Left renal cortex interstitium (tissue), 4 donors: ENCODE measurements at regions not wholly inside any gene's neighbourhood (a gene's known extent, or its start where the extent isn't known, plus 50 kb on each side); places are given as distances from the start of the nearest gene placed in this dataset.
"Not testable (repeated sequence)": the region's sequence is repeated elsewhere in the genome, so short reads cannot be mapped to it uniquely, and the experiment has no call there.

Experiments
- DNase-seq, 4 donors: peaks; one replicate each; pipeline ENCODE4 v3.0.0-alpha.2; 2013; ENCODE audit warnings: low read depth in 4 of 4, low spot score in 2 of 4, missing footprints in 1 of 4

GRCh38 chr9:21591221-21592062 lies 109.3 kb upstream of the IFNE start:
- no peak for DNase-seq

GRCh38 chr9:21592063-21592338 lies 109.9 kb upstream of the IFNE start:
- DNase-seq = no peak

GRCh38 chr9:21597284-21597683 lies 115.2 kb upstream of the IFNE start:
- DNase-seq = no peak

GRCh38 chr9:21598749-21599148 lies 116.6 kb upstream of the IFNE start:
- no peak for DNase-seq

- DNase-seq = no peak
Measured at GRCh38 chr9:21605489-21605931, 123.4 kb upstream of the IFNE start.

GRCh38 chr9:21607576-21607975 lies 125.5 kb upstream of the IFNE start:
- no peak for DNase-seq

GRCh38 chr9:21608200-21608599 lies 126.1 kb upstream of the IFNE start:
- no peak for DNase-seq

GRCh38 chr9:21609506-21609905 lies 127.4 kb upstream of the IFNE start:
- DNase-seq = no peak

GRCh38 chr9:21611891-21612290 lies 129.8 kb upstream of the IFNE start:
- no peak for DNase-seq

- no peak for DNase-seq
Measured at GRCh38 chr9:21615018-21615417, 132.9 kb upstream of the IFNE start.

GRCh38 chr9:21615446-21615845 lies 133.3 kb upstream of the IFNE start:
- DNase-seq = no peak

- DNase-seq = no peak
Measured at GRCh38 chr9:21616082-21616778, 134.1 kb upstream of the IFNE start.

GRCh38 chr9:21624675-21625644 lies 142.8 kb upstream of the IFNE start:
- DNase-seq = no peak

- DNase-seq = no peak
Measured at GRCh38 chr9:21626493-21626892, 144.4 kb upstream of the IFNE start.

- not testable (repeated sequence) for DNase-seq
Measured at GRCh38 chr9:21628954-21629353, 146.8 kb upstream of the IFNE start.

- no peak for DNase-seq
Measured at GRCh38 chr9:21634951-21635350, 152.8 kb upstream of the IFNE start.

GRCh38 chr9:21638104-21638503 lies 156.0 kb upstream of the IFNE start:
- no peak for DNase-seq

- DNase-seq = no peak
Measured at GRCh38 chr9:21653091-21653490, 149.3 kb upstream of the MTAP start.

- DNase-seq = no peak
Measured at GRCh38 chr9:21653589-21653988, 148.8 kb upstream of the MTAP start.

- DNase-seq = no peak
Measured at GRCh38 chr9:21656776-21657674, 145.4 kb upstream of the MTAP start.
